ENCODE measurements at regions not wholly inside any gene's neighbourhood (a gene's known extent, or its start where the extent isn't known, plus 50 kb on each side); places are given as distances from the start of the nearest gene placed in this dataset.

GRCh38 chr4:86443495-86443894 lies 83.6 kb upstream of the MAPK10 start:
- TF ChIP-seq GATA3 (IDR thresholded peaks at IDR 0.05; ENCODE audit: low read depth, low read length) (no peak), GATA2 (IDR thresholded peaks at IDR 0.05; ENCODE audit: low read depth, low read length) (no peak)

Measured in SH-SY5Y (cell line).